Spleen (tissue), 7 donors: ENCODE measurements at regions not wholly inside any gene's neighbourhood (a gene's known extent, or its start where the extent isn't known, plus 50 kb on each side); places are given as distances from the start of the nearest gene placed in this dataset.

Source experiments
- CTCF ChIP-seq, 11 experiments: fragments of 200-600 bp in 7 of 11; fragments of 450-650 bp in 4 of 11; sonication (generic) in 4 of 11; IDR thresholded peaks in 8 of 11; conservative IDR thresholded peaks in 3 of 11; 1 replicate in 7 of 11; 2 replicates in 4 of 11; pipeline versions ENCODE4 v1.4.0 to v1.8.0; 2016 to 2021; ENCODE audit warnings: antibody characterized with exemption in 11 of 11, inconsistent platforms in 4 of 11, mild to moderate bottlenecking in 1 of 11
- POLR2A ChIP-seq, 3 donors: fragments of 450-650 bp; IDR thresholded peaks; one replicate each; pipeline ENCODE4 v1.5.1; 2017; ENCODE audit warnings: antibody characterized with exemption in 3 of 3, mild to moderate bottlenecking in 1 of 3
- POLR2AphosphoS5 ChIP-seq, 3 donors: sonication (generic); formaldehyde crosslinking; IDR thresholded peaks; one replicate each; pipeline ENCODE4 v1.5.1; 2017; ENCODE audit warnings: antibody characterized with exemption in 3 of 3
- donor health status: DM: no; HTN: no; CAD: no; lungs with moderate emphysema.
- donor health status: DM: no; HTN: no; CAD: no.
- donor health status: DM: no; HTN: no; CAD: no.

- no peak for TF ChIP-seq POLR2A (IDR thresholded peaks at IDR 0.05)
- no peak for TF ChIP-seq POLR2AphosphoS5 (IDR thresholded peaks at IDR 0.05)
- no peak for TF ChIP-seq CTCF (IDR thresholded peaks at IDR 0.05 in 8 of 11, conservative IDR thresholded peaks at IDR 0.05 in 3 of 11)
These were observed 196.4 kb upstream of the NANOGP8 start for GRCh38 chr15:35281515-35281914.
